GM21786 (cell line): ENCODE measurements at regions not wholly inside any gene's neighbourhood (a gene's known extent, or its start where the extent isn't known, plus 50 kb on each side); places are given as distances from the start of the nearest gene placed in this dataset.
A peak's percentile ranks its signal among the peaks of the same experiment; 100 is the strongest.
"Not testable (repeated sequence)": the region's sequence is repeated elsewhere in the genome, so short reads cannot be mapped to it uniquely, and the experiment has no call there.

ENCODE experiments used
- ATAC-seq: cut with Tn5 transposase; IDR thresholded peaks from one replicate; pipeline ENCODE4 v1.9.1; 2021; ENCODE audit not compliant: unreplicated experiment

DNA sequence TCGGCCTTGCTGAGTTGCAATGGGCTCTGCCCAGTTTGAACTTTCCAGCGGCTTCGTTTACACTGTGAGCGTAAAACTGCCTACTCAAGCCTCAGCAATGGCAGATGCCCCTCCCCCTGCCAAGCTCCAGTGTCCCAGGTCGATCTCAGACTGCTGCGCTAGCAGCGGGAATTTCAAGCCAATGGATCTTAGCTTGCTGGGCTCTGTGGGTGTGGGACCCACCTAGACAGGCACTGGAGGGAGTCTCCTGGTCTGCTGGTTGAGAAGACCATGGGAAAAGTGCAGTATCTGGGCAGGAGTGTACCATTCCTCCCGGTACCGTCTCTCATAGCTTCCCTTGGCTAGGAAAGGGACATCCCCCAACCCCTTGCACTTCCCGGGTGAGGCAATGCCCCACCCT lies 88.2 kb downstream of the KLHL28 start:
- no peak for ATAC-seq

DNA sequence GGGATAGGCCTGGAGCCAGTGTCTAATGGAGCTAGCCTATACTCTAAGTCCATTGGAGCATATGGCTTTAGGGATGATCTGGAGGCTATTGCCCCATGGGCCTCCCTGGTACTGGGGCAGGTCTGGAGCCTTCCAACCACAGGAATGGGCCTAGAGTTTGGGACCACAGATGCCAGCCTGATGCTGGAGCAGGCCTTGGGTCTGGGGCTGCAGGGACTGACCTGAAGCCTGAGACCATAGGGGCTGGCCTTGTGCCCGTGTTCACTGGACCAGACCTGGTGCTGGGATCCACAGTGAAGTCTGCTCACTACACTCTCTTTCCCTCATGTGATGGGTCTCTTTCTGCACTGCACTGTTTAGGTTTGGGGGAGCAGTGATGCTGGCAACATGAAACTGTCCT lies 95.0 kb downstream of the KLHL28 start:
- no peak for ATAC-seq

DNA sequence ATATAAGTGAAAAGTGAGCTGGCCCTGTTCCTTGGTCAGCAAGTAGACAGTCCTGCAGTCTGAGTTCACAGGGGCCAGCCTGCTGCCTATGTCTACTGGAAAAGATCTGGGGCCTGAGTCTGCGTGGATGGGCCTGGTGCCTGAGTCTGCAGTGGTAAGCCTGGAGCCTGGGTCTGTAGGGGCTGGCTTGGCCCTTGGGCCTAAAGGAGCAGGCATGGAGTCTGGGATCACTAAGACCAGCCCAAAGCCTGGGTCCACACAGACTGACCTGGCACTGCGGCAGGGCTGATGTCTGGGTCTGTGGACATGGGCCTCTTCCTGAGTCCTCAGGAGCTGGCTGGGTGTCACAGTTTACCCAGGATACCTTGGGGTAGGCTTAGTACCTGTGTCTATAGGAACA lies 95.4 kb downstream of the KLHL28 start:
- no peak for ATAC-seq

DNA sequence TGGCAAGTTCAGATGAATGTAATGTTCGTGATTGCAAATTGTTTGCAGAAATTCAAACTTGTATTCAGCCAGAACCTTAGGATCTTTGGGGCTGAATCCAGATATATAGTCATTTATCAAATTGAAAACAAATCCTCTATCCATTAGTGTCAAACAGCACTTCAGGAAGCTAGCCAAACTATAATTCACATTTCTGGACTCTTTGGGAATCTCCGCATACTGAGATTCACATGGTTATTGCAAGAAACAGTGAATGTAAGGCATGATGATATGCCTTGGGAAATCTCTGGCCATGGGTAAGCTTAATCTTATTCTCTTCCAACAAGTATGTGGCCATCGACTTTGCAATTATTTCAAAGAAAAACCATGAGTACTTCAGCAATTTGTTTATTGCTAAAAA lies 98.5 kb downstream of the KLHL28 start:
- no peak for ATAC-seq

DNA sequence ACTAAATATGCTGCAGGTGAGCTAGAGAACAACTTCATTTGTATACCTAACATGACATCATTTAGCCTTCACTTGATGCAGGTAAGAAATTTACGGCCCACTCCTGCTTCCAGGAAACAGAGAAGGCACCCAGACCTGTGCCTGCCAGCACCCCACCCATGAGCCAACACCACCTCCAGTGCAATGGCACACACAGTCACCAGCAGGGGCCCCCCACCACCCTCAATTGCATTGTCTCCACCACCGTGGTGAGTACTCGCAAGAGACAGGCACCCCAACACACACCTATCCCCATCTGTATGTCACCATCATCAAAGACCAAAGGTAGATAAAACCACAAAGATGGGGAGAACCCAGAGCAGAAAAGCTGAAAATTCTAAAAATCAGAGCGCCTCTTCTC lies 107.6 kb downstream of the KLHL28 start:
- no peak for ATAC-seq

DNA sequence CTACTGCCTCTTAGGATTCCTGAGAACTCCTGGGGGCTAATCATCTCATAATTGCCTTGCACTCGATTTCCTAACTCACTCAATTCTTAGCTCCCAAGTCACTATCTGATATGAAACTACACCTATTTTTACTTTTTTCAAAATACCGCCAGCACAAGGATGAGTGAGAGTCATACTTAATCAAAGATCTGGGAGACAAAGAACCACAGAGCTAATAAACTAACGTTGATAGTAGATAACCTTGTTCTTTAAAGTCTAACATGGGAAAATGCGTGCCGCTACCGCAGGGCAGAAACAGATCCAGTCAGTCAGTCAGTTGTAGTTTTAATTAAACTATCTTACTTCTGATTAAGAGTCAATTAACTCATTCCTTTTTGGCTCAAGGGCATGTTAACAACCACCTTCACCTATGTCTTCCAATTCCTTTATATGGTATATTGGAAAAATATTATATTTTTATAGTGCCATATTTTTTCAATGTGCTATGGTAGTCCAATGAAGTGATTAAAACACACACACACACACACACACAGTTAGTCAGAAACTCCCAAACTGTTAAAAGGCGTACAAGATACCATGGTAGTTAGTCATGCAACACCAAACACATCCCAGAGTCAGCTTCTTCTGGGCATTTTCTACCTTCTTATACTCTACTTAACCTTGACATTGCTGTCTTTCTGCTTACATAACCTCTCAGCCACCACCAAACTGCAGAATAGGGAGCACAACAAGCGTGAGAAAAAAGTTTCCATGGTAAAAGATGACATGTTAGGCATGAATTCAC lies 114.0 kb downstream of the KLHL28 start:
- no peak for ATAC-seq

DNA sequence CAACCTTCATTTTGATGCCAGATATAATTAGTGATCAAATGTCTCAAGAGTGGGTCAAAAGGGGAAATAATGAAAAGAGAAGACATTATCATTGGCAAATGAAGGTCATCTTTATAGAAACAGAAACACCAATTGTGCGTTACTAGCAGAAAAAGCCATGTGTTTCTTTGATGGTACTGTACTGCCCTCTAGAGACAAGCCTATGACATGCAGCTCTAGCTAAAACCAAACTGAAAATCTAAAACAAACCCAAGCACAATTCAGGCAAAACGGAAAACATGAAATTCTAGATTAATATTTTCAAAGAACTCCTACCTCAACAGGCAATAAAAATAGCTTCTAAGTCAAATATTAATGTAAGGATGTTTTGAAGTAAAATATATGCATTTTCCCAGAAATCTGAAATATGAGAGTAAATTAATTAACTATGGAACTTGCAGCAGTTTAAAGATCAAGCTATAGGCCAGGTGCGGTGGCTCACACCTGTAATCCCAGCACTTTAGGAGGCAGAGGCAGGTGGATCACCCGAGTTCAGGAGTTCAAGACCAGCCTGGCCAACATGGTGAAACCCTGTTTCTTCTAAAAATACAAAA lies 115.4 kb downstream of the KLHL28 start:
- peak; percentile 83 for ATAC-seq

DNA sequence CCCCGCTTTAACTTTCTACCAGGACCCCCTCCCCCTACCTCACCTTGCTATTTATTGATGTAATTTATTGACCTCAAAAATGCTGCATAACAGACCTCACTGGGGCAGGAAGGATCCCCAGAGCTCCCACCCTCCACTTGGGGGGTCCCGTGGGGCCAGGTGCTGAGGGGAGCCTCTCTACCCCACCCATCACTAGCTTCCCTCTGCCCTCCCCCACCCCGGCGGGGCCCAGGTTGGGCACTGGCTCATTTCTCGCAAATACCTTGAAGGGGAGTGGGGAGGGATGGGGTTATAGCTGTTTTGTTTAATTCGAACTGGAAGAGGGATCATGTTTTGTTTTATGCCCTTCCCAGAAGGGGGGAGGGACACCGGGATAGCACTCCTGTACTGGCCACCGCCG lies 125.8 kb downstream of the KLHL28 start:
- ATAC-seq = not testable (repeated sequence)

DNA sequence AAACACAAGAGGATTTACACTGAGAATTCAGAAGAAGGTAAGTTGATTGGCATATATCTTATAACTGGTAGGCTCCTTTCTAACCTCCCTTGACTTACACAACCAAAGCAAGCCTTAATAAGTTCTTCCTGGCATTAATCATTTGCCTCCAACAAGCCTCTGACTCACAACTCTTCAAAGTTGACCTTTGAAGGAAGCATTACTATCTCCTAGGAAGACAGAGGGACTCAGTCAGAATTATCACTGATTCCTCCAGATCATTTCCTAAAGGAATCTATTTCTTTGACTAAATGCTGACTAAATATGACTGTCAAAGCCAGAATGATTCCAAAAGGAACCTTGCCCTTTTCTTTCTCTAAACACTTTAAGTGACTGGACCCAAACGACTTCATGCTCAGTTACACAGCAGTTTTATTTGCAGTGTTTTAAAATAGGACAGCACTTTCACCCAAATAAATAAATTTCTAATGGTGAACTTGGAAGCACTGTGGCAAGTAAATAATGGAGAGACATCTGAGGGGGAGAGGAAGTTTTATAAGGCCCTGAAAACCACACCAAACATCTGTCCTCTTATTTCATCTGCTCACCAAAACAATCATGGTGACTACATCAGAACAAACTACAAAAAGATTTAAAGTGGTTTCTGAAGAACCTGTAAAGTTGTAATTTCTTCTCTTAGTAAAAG lies 128.2 kb downstream of the KLHL28 start:
- ATAC-seq = no peak

DNA sequence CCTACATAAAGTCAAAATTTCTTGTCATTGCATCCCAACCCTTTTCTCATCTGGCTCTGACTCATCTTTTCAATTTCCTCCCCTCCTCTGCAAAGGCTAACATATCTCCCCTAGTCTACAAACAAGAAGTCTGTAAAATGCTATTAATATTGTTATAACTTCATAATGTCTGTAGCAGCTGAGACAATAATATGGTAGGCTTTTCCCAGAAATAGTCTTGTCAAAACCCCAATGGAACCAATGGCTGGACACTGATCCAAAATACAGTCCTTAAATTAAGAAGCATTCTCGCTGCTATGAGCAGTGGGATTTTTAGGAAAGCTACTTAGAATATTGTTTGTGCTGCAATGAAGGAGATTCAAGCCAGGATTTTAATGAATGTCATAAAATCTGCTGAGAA lies 131.4 kb downstream of the KLHL28 start:
- ATAC-seq = no peak

DNA sequence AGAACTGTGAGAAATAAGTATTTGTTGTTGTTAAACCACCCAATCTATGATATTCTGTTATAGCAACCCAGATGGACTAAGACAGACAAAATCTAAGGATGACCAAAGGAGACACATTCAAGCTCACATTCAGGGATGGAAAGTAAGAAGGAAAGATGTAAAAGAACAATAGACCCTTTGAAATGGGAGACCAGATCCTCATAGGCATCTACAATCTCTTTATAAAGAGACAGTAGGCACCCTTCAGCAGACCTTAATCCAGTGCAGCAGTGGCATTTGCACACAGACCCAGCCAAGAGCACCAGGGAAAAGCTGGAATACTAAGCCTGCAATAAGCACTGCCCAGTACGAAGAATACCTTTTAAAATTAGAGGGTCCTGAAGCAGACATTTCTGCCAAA lies 132.7 kb downstream of the KLHL28 start:
- ATAC-seq = no peak

DNA sequence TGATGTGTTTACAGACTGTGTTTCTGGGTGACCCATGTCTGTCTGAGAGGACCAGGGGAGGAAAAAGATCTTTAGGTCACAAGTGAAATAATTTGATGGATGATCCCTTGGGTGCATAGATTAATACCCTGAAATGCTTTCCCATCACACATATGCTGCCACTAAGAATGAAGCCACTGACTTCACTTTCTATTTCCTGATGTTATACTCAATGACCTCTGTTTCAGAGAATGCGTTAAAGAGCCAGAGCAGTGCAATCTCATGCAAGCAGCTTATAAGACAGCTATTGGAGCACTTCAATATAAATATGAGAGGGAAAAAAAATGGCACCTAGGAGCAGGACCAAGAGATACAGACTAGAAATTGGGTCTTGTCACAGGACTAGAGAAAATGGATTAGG lies 133.7 kb downstream of the KLHL28 start:
- ATAC-seq = no peak

DNA sequence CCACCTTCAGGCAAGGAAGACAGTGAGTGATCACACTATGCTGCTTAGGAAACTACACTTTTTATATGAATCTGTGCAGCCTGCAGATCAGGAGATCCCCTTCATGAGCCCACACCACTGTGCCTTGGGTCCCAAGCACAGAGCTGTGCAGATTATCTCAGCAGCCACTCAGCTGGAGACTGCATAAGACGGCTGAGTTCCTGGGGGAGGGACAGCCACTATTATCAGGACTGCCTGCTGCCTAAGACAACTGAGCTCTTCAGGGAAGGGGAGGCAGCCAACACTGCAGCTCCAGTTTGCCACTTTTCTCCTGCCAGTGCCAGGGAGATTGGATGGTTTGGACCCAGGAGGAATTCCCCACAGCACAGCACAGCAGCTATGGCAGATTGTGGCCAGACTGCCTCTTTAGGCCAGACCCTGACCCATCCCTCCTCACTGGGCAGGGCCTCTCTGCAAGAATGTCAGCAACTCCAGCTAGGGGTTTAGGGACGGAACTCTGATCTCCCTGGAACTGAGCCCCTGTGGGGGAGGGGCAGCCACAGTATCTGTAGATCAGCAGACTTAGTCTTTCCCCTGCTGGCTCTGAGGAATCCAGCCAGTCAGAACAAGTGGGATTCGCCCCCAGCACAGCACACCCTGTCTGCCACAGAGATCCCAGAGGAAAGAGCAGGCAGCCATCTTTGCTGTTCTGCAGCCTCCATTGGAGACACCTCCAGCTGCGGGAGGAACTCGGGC lies 141.3 kb downstream of the KLHL28 start:
- ATAC-seq = no peak

DNA sequence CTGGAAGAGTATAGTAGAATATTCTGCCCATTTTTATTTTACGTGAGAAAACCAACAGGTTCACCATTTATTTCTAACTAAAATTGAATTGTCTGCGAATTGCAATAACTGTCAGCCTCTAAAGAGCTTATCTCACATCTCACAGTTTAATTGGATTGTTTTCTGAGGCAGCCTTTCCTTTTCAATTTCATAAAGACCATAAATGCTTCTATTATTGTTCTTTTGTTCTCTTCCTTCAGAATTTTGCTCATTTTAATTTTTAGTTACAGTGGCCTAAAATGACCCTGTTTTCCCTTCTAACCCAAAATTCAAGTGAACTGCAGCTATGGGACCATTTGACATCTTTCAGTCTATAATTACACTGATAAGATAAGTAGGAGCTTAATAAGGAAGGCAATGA lies 147.6 kb downstream of the KLHL28 start:
- ATAC-seq = no peak

DNA sequence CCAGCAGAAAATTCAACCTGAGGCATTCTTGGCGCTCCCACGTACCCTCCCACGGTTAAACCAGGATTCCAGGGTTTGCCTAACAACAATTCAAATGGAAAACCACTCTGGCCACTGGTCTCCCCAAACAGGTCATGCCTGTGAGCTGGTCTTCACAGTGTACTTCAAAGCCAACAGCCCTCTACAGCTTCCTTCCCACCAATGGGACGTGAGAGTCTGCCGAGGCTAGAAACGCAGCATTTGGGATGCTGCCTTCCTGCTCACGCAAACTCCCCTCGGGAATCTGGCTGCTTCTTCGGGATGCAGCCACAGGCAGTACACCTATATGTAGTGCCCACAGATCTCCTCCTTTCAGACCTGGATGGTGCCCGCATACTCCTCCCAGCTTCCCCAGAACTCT lies 149.1 kb downstream of the KLHL28 start:
- ATAC-seq = no peak

DNA sequence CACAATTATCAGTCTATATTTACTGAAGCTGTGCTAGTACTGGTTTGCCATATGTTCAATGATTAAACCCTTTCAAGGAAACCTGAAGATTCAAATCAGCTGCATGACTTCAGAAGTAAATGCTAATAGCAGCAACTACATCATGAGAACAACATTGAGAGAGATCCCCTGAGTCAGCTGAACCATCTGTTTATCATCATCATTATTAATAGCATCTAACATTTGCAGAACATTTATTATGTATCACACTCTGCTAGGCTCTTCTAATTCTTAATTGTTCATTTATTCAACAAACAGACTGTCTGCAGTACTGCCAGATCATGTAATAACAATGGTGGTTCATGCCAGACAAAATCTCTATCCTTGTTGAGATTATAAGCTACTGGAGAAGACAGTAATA lies 157.4 kb downstream of the KLHL28 start:
- ATAC-seq = no peak

DNA sequence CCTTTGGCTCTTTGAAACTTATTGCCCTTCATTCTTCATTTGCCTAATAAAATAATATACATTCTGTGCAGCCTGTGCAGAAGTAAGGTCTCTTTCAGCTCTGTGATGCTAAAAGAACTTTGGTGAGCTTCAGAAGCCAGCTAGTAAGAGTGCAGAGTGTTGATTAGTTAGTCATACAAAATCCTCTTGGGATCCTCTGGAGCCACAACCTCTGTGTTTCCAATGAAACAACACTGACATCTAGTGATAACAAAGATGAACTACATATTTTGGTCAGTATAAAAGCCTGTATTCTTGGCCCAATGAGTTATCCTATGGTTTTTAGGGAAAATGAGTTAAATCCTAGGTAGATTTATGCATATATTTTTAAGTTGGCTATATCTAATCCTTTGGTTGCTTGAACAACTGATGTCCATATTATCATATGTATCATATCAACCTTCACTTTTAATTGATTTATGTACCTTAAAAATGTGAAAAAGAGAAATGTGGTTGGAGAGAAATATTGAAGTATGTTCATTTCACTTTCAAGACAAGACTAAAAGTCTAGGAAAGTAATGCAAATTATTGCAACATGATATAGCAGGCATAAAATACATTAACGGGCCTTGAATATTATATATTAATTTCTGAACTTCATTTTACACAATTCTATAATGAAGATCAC lies 158.4 kb downstream of the KLHL28 start:
- ATAC-seq = peak; percentile 86

DNA sequence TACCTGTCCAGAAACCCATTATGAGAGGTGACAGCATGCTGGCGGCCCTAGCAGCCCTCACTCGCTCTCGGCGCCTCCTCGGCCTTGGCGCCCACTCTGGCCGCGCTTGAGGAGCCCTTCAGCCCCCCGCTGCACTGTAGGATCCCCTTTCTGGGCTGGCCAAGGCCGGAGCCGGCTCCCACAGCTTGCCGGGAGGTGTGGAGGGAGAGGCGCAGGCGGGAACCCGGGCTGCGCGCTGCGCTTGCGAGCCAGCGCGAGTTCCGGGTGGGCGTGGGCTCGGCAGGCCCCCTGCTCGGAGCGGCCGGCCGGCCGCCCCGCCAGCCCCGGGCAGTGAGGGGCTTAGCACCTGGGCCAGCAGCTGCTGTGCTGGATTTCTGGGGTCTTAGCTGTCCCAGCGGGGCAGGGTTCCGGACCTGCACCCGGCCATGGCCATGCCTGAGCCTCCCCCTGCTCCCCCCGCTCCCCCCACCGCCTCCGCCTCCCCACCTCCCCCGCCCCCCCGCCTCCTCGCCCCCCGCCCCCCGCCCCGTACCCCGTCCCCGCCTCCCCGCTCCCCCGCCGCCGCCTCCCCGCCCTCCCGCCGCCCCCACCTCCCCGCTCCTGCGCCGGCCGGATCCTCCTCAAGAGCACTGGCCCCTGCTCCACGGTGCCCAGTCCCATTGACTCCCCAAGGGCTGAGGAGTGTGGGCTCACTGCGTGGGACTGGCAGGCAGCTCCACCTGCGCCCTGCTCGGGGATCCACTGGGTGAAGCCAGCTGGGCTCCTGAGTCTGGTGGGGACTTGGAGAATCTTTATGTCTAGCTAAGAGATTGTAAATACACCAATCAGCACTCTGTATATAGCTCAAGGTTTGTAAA lies 163.1 kb downstream of the KLHL28 start:
- no peak for ATAC-seq

DNA sequence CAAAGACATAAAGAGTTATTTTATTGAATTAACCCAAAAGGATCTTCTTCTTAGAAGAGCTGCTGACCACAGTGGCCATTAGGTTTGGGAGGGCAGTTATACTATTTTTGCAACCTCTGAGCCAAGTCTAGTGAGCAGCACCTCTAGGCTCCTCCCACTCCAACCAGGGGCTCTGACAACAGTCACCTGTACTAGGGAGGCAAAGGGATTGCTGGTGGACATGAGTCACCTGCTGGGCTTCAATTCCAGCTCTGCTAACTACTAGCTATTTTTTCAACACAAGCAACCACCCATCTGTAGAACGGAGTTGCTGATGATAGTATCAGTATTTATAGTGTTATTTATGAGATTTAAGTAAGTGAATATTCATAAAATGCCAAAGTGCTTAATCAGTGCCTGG lies 166.0 kb downstream of the KLHL28 start:
- no peak for ATAC-seq

DNA sequence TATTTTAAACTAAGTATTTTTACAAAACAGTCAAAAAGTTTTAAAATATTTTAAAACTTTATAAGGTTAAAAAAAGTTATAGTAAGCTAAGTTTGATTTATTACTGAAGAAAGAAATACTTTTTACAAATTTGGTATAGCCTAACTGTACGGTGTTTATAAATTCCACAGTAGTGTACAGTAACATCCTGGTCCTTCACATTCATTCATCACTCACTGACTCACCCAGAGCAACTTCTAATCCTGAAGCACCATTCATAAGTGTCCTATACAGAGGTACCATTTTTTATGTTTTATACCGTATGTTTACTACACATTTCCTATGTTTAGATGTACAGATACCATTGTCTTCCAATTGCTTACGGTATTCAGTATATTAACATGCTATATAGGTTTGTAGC lies 170.0 kb downstream of the KLHL28 start:
- no peak for ATAC-seq
